ENCODE measurements at regions not wholly inside any gene's neighbourhood (a gene's known extent, or its start where the extent isn't known, plus 50 kb on each side); places are given as distances from the start of the nearest gene placed in this dataset.

DNA sequence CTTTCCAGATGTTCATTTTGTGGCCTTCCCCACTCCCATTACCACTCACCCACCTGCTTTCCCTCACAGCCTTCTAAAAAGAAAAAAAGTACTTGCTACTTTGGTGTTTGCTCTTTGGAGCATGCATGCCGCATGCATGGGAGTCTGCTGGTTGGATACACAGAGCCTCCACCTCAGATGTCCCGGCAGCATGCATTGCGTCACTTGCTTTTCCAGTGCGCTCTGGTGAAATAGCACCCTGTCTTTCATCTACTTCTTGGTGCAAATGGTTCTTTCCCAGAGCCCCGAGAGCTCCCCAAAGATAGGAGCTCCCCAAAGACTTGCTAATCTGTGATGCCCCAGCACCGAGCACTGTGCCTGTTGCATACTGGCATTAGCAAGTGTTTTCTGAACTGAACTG lies 333.2 kb upstream of the ZNF507 start (continued):
- TF ChIP-seq, protein P1, sequence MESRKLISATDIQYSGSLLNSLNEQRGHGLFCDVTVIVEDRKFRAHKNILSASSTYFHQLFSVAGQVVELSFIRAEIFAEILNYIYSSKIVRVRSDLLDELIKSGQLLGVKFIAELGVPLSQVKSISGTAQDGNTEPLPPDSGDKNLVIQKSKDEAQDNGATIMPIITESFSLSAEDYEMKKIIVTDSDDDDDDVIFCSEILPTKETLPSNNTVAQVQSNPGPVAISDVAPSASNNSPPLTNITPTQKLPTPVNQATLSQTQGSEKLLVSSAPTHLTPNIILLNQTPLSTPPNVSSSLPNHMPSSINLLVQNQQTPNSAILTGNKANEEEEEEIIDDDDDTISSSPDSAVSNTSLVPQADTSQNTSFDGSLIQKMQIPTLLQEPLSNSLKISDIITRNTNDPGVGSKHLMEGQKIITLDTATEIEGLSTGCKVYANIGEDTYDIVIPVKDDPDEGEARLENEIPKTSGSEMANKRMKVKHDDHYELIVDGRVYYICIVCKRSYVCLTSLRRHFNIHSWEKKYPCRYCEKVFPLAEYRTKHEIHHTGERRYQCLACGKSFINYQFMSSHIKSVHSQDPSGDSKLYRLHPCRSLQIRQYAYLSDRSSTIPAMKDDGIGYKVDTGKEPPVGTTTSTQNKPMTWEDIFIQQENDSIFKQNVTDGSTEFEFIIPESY (IDR thresholded peaks at IDR 0.05; ENCODE audit: borderline replicate concordance, low read depth): no peak
- no peak for TF ChIP-seq GABPA (IDR thresholded peaks at IDR 0.05; ENCODE audit: low read depth)
- TF ChIP-seq, protein P2, sequence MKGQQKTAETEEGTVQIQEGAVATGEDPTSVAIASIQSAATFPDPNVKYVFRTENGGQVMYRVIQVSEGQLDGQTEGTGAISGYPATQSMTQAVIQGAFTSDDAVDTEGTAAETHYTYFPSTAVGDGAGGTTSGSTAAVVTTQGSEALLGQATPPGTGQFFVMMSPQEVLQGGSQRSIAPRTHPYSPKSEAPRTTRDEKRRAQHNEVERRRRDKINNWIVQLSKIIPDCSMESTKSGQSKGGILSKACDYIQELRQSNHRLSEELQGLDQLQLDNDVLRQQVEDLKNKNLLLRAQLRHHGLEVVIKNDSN (IDR thresholded peaks at IDR 0.05; ENCODE audit: borderline replicate concordance, low read depth): no peak

DNA sequence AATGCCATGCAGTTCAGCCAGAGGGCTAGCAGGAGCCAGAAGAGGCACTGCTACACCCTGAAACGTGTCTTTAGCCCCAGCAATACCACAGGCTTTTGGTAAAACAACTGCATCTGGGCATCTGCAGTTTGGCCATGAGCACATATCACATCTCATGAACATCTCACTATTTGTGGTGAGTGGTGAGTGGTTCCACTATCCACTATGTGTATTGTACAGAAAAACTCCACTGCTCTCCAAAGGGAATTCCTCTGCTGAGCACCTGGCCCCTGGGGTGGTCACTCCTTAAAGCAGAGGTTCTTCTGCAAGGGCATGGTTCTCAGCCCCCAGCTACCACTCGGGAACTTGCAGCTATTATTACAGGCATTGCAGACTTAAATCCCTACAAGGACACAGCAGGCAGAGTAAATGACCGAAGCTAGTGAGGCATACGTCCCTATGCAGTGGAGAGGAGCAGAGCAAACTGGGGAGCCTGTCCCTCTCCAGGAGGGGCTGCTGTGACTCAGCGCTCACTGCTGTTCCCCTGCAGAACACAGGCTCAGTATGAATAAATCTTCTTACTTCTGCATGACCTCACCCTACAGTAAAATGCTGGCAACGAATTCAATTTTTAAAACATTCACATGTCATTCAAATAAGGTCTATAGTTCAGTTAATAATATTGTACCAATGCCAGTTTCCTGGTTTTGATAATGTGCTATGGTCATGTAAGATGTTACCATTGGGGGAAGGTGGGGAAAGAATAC lies 332.4 kb upstream of the ZNF507 start:
- H3K4me2 ChIP-seq: no peak overlapping the region
- no peak overlapping the region for H3K9ac ChIP-seq
- TF ChIP-seq RXRA (IDR thresholded peaks at IDR 0.05; ENCODE audit: borderline replicate concordance, low read depth) (no peak), MXI1 (IDR thresholded peaks at IDR 0.05; ENCODE audit: low read depth, low read length) (no peak), EP300 (IDR thresholded peaks at IDR 0.05; ENCODE audit: borderline replicate concordance in 1 of 2, low read depth in 1 of 2, low read length in 1 of 2) (no peak), MEF2A (IDR thresholded peaks at IDR 0.05; ENCODE audit: borderline replicate concordance, low read depth) (no peak), FOXJ3 (CRISPR knock-in tag; IDR thresholded peaks at IDR 0.05) (no peak), RCOR1 (IDR thresholded peaks at IDR 0.05; ENCODE audit: low read length) (no peak), JUND (IDR thresholded peaks at IDR 0.05) (no peak), NRF1 (IDR thresholded peaks at IDR 0.05; ENCODE audit: low read depth, low read length) (no peak), FOXM1 (IDR thresholded peaks at IDR 0.05; ENCODE audit: low read depth) (no peak), ELF1 (IDR thresholded peaks at IDR 0.05) (no peak), EZH2phosphoT487 (IDR thresholded peaks at IDR 0.05; ENCODE audit: borderline replicate concordance, low read depth) (no peak), SMC3 (IDR thresholded peaks at IDR 0.05; ENCODE audit: low read depth, low read length) (no peak), RFX5 (IDR thresholded peaks at IDR 0.05; ENCODE audit: low read length) (no peak), YY1 (IDR thresholded peaks at IDR 0.05; ENCODE audit: low read depth) (no peak), FOSL2 (IDR thresholded peaks at IDR 0.05; ENCODE audit: borderline replicate concordance, low read depth) (no peak), SIN3A (IDR thresholded peaks at IDR 0.05; ENCODE audit: borderline replicate concordance, low read depth, low read length) (no peak)
- TF ChIP-seq, protein P3, sequence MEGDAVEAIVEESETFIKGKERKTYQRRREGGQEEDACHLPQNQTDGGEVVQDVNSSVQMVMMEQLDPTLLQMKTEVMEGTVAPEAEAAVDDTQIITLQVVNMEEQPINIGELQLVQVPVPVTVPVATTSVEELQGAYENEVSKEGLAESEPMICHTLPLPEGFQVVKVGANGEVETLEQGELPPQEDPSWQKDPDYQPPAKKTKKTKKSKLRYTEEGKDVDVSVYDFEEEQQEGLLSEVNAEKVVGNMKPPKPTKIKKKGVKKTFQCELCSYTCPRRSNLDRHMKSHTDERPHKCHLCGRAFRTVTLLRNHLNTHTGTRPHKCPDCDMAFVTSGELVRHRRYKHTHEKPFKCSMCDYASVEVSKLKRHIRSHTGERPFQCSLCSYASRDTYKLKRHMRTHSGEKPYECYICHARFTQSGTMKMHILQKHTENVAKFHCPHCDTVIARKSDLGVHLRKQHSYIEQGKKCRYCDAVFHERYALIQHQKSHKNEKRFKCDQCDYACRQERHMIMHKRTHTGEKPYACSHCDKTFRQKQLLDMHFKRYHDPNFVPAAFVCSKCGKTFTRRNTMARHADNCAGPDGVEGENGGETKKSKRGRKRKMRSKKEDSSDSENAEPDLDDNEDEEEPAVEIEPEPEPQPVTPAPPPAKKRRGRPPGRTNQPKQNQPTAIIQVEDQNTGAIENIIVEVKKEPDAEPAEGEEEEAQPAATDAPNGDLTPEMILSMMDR (IDR thresholded peaks at IDR 0.05): no peak
- TF ChIP-seq, protein P4, sequence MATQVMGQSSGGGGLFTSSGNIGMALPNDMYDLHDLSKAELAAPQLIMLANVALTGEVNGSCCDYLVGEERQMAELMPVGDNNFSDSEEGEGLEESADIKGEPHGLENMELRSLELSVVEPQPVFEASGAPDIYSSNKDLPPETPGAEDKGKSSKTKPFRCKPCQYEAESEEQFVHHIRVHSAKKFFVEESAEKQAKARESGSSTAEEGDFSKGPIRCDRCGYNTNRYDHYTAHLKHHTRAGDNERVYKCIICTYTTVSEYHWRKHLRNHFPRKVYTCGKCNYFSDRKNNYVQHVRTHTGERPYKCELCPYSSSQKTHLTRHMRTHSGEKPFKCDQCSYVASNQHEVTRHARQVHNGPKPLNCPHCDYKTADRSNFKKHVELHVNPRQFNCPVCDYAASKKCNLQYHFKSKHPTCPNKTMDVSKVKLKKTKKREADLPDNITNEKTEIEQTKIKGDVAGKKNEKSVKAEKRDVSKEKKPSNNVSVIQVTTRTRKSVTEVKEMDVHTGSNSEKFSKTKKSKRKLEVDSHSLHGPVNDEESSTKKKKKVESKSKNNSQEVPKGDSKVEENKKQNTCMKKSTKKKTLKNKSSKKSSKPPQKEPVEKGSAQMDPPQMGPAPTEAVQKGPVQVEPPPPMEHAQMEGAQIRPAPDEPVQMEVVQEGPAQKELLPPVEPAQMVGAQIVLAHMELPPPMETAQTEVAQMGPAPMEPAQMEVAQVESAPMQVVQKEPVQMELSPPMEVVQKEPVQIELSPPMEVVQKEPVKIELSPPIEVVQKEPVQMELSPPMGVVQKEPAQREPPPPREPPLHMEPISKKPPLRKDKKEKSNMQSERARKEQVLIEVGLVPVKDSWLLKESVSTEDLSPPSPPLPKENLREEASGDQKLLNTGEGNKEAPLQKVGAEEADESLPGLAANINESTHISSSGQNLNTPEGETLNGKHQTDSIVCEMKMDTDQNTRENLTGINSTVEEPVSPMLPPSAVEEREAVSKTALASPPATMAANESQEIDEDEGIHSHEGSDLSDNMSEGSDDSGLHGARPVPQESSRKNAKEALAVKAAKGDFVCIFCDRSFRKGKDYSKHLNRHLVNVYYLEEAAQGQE (IDR thresholded peaks at IDR 0.05; ENCODE audit: low read depth, low read length): no peak
- TF ChIP-seq, protein P2 (IDR thresholded peaks at IDR 0.05; ENCODE audit: borderline replicate concordance, low read depth): no peak
- POLR2A ChIA-PET: no interaction called here
- H3K9me3 ChIP-seq: no peaks in the 10 kb centered on the region
- no peak overlapping the region for H3K27ac ChIP-seq (ENCODE audit: low read depth in 2 of 2, low read length in 1 of 2)
- peaks cover 0 to 2% of the 10 kb centered on the region in 2 experiments; a peak in 1 of 4 replicates for H3K4me1 ChIP-seq (ENCODE audit: control insufficient read depth in 1 of 2, insufficient read depth in 2 of 2, low read depth in 1 of 2, low read length in 1 of 2)
- H3K79me2 ChIP-seq (ENCODE audit: insufficient read depth): no peaks in the 10 kb centered on the region
- WGBS (ENCODE audit: low lambda C conversion rate): 13% methylated on average over 6 of the region's 6 CpGs
- H4K20me1 ChIP-seq (ENCODE audit: insufficient read depth): no peaks in the 10 kb centered on the region
- H3K36me3 ChIP-seq (replicated peaks in 1 of 2; ENCODE audit: control insufficient read depth in 1 of 2, insufficient read depth in 2 of 2, low read length in 1 of 2): no peaks in the 10 kb centered on the region
- CTCF ChIA-PET: interaction anchor here (0.6 to 1.2 kb wide), 2 partner anchors 29 to 1072 kb away, joined by 3 to 4 read pairs; no protein-coding TSS in a partner anchor
- no peak overlapping the region for H2AFZ ChIP-seq (ENCODE audit: low read depth)
- H3K9me2 ChIP-seq: no peaks in the 10 kb centered on the region
- H3K4me3 ChIP-seq (ENCODE audit: low read depth in 2 of 2, low read length in 1 of 2): no peak overlapping the region
- no peaks in the 10 kb centered on the region for H3K27me3 ChIP-seq (ENCODE audit: insufficient read depth)
- no peaks in the 10 kb centered on the region for H3F3A ChIP-seq (replicated peaks; ENCODE audit: insufficient read depth)
- no peak for DNase-seq

Measured in SK-N-SH (cell line).